Ovary (tissue), 3 donors: ENCODE measurements at regions not wholly inside any gene's neighbourhood (a gene's known extent, or its start where the extent isn't known, plus 50 kb on each side); places are given as distances from the start of the nearest gene placed in this dataset.

Source experiments
- CTCF ChIP-seq, 3 donors: fragments of 450-650 bp in 2 of 3; fragments of 200-600 bp in 1 of 3; IDR thresholded peaks; one replicate each; pipeline versions ENCODE4 v1.5.1 to v1.8.0; 2016 to 2022; ENCODE audit warnings: antibody characterized with exemption in 3 of 3, mild to moderate bottlenecking in 1 of 3
- EP300 ChIP-seq: sonication (generic); formaldehyde crosslinking; IDR thresholded peaks from one replicate; pipeline ENCODE4 v1.6.1; 2017; ENCODE audit warnings: antibody characterized with exemption
- POLR2A ChIP-seq: fragments of 450-650 bp; IDR thresholded peaks from one replicate; pipeline ENCODE4 v1.6.1; 2017; ENCODE audit warnings: antibody characterized with exemption, mild to moderate bottlenecking, moderate library complexity
- donor health status: DM: no; HTN: no; CAD: no.

- TF ChIP-seq CTCF (IDR thresholded peaks at IDR 0.05) (no peak), POLR2A (no peak), EP300 (no peak)
Observed at GRCh38 chr20:1806456-1806855, 88.8 kb upstream of the SIRPA start.
